ENCODE measurements at regions not wholly inside any gene's neighbourhood (a gene's known extent, or its start where the extent isn't known, plus 50 kb on each side); places are given as distances from the start of the nearest gene placed in this dataset.

DNA sequence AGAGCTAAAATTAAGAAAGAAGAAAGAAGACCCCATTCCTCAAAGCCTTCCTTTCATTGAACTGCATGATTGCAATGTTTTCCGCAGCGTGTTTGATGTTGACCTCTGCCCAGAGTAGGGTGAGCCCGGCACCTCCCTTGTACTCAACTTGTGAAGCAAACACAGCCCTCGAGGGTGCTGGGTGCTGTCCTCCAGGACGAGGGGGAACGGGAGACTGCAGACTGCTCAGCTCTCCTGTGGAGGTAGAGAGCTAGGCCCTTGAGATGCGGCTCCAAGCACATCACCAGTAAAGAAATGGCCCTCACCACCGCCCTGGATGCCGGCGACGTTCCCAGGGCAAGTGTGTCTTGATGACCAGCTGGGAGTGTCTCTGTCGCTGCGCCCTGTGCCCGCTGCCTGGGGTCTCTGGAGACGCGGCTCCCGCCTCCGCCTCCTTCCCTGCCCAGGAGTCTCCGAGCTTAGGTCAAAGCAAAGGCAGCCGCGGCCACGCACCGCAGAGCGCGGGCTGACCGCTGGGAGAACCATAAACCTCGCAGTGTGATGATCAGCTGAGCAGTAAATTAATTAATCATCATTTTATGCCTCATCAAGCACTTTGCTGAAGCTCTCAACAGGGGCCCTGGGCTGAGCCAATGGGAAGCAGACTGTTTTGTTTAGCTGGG, 108.7 kb downstream of the IRX2 start:
- Mint-ChIP-seq H3K27ac (no peak overlapping the region), H3K36me3 (no peaks in the 10 kb centered on the region), H3K9me3 (peaks cover 0 to 4% (median 3%) of the 10 kb centered on the region in 7 donors), H3K4me3 (no peak overlapping the region), H3K4me1 (no peaks in the 10 kb centered on the region), H3K27me3 (no peaks in the 10 kb centered on the region)
- DNase-seq (no peak), ATAC-seq (ENCODE audit: low read depth in 2 of 2) (no peak)

DNA sequence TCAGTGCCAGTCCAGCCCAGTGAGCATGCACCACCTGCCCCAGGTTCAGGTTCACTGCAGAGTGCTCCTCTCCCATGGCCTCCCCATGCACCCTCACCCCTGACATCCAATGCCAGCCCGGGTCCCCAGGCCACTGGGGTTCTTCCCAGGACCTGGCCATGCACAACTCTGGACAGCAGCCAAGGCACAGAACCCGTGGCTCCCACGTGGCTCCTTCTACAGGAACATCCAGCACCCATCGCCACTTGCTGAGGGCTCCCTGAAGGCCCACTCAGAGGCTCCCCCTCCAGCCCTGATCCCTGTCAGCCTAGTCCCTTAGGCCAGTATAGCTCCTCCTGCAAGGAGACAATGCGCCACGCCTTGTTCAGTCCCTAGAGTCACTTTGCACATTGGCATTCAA, 110.8 kb downstream of the IRX2 start:
- no peak for ATAC-seq (ENCODE audit: low read depth in 2 of 2)
- no peaks in the 10 kb centered on the region for H3K36me3 Mint-ChIP-seq

GRCh38 chr5:2639425-2639824, 112.1 kb downstream of the IRX2 start:
- Mint-ChIP-seq H3K27ac (no peak overlapping the region), H3K4me1 (no peaks in the 10 kb centered on the region), H3K36me3 (no peaks in the 10 kb centered on the region), H3K4me3 (no peak overlapping the region), H3K27me3 (peaks cover 0 to 5% (median 0%) of the 10 kb centered on the region in 3 donors), H3K9me3 (peaks cover 0 to 5% (median 1%) of the 10 kb centered on the region in 7 donors)
- no peak for ATAC-seq (ENCODE audit: low read depth in 2 of 2)
- no peak for DNase-seq

More for the DNA sequence above, 110.8 kb downstream of the IRX2 start:
- peaks cover 0 to 5% (median 0%) of the 10 kb centered on the region in 7 donors for H3K9me3 Mint-ChIP-seq
- no peak overlapping the region for H3K27ac Mint-ChIP-seq
- H3K27me3 Mint-ChIP-seq: peaks cover 0 to 5% (median 0%) of the 10 kb centered on the region in 3 donors
- H3K4me1 Mint-ChIP-seq: no peaks in the 10 kb centered on the region
- DNase-seq: no peak
- no peak overlapping the region for H3K4me3 Mint-ChIP-seq

GRCh38 chr5:2634399-2635176, 116.9 kb downstream of the IRX2 start:
- peaks cover 0 to 5% (median 0%) of the 10 kb centered on the region in 3 donors for H3K27me3 Mint-ChIP-seq
- DNase-seq (no peak), ATAC-seq (ENCODE audit: low read depth in 2 of 2) (no peak)
- H3K4me3 Mint-ChIP-seq: no peak overlapping the region
- H3K36me3 Mint-ChIP-seq: no peaks in the 10 kb centered on the region
- H3K9me3 Mint-ChIP-seq: peaks cover 0 to 5% (median 0%) of the 10 kb centered on the region in 7 donors
- no peak overlapping the region for H3K27ac Mint-ChIP-seq
- no peaks in the 10 kb centered on the region for H3K4me1 Mint-ChIP-seq

- Mint-ChIP-seq H3K4me1 (no peaks in the 10 kb centered on the region), H3K4me3 (no peak overlapping the region), H3K9me3 (peaks cover 0 to 5% (median 0%) of the 10 kb centered on the region in 7 donors), H3K27me3 (peaks cover 0 to 5% (median 0%) of the 10 kb centered on the region in 3 donors), H3K36me3 (no peaks in the 10 kb centered on the region), H3K27ac (no peak overlapping the region)
- ATAC-seq (ENCODE audit: low read depth in 2 of 2) (no peak), DNase-seq (no peak)
Observed at GRCh38 chr5:2633992-2634391, 117.5 kb downstream of the IRX2 start.

GRCh38 chr5:2631758-2632157, 119.7 kb downstream of the IRX2 start:
- H3K4me1 Mint-ChIP-seq: no peaks in the 10 kb centered on the region
- H3K27ac Mint-ChIP-seq: no peak overlapping the region
- H3K36me3 Mint-ChIP-seq: no peaks in the 10 kb centered on the region
- no peaks in the 10 kb centered on the region for H3K27me3 Mint-ChIP-seq
- DNase-seq (no peak), ATAC-seq (ENCODE audit: low read depth in 2 of 2) (no peak)
- peaks cover 0 to 8% (median 2%) of the 10 kb centered on the region in 7 donors for H3K9me3 Mint-ChIP-seq
- no peak overlapping the region for H3K4me3 Mint-ChIP-seq

DNA sequence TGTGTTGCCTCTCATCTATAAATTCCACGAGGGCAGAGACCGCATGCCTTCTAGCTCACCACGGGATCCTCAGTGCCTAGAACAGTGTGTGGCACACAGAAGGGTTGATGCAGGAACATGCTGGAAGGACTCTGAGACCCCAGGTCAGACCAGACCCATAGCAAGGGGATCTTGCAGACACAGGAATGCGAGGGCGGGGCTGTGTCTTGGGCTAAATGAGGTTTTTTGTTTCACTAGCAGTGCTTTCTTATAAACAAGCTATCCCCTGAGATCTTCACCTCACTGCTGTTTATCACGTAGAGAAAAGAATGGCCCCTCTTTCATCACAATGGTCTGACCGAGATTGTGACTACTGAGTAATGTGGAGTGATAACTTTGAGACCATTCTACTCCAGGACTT, 122.4 kb downstream of the IRX2 start:
- peaks cover 0 to 6% (median 2%) of the 10 kb centered on the region in 7 donors for H3K9me3 Mint-ChIP-seq
- H3K36me3 Mint-ChIP-seq: no peaks in the 10 kb centered on the region

GRCh38 chr5:2627867-2628266, 123.6 kb downstream of the IRX2 start:
- DNase-seq: no peak
- Mint-ChIP-seq H3K4me3 (no peak overlapping the region), H3K4me1 (no peaks in the 10 kb centered on the region)

More for the DNA sequence above, 122.4 kb downstream of the IRX2 start:
- H3K4me3 Mint-ChIP-seq: no peak overlapping the region
- DNase-seq: no peak
- H3K27ac Mint-ChIP-seq: no peak overlapping the region
- H3K4me1 Mint-ChIP-seq: no peaks in the 10 kb centered on the region
- H3K27me3 Mint-ChIP-seq: no peaks in the 10 kb centered on the region
- ATAC-seq (ENCODE audit: low read depth in 2 of 2): no peak

GRCh38 chr5:2626572-2626971, 124.9 kb downstream of the IRX2 start:
- H3K4me1 Mint-ChIP-seq: no peaks in the 10 kb centered on the region
- no peak overlapping the region for H3K4me3 Mint-ChIP-seq
- no peak for ATAC-seq (ENCODE audit: low read depth in 2 of 2)
- no peak overlapping the region for H3K27ac Mint-ChIP-seq
- H3K27me3 Mint-ChIP-seq: no peaks in the 10 kb centered on the region
- no peaks in the 10 kb centered on the region for H3K36me3 Mint-ChIP-seq
- no peak for DNase-seq
- H3K9me3 Mint-ChIP-seq: peaks cover 0 to 6% (median 2%) of the 10 kb centered on the region in 7 donors

More at GRCh38 chr5:2627867-2628266, 123.6 kb downstream of the IRX2 start:
- H3K27me3 Mint-ChIP-seq: no peaks in the 10 kb centered on the region
- H3K27ac Mint-ChIP-seq: no peak overlapping the region
- H3K36me3 Mint-ChIP-seq: no peaks in the 10 kb centered on the region
- no peak for ATAC-seq (ENCODE audit: low read depth in 2 of 2)
- peaks cover 0 to 6% (median 2%) of the 10 kb centered on the region in 7 donors for H3K9me3 Mint-ChIP-seq

DNA sequence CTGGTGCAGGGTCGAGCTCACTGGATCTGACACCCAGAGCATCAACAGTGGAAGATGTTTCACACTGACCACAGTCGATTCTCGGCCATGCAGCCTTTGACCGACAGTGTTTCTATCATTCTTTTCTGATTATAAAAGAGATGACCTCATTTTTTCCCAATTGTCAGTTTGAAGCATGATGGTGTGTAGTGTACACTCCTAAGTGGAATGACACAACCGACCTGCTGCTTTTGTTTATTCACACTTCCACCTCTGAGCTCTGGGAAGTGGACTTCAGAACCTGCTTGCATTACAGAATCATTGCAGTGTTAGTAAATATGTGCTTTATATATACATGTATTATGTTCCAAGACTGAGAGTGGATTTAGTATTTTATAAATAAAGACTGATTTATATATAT, 128.6 kb downstream of the IRX2 start:
- no peaks in the 10 kb centered on the region for H3K4me1 Mint-ChIP-seq
- no peaks in the 10 kb centered on the region for H3K27me3 Mint-ChIP-seq

DNA sequence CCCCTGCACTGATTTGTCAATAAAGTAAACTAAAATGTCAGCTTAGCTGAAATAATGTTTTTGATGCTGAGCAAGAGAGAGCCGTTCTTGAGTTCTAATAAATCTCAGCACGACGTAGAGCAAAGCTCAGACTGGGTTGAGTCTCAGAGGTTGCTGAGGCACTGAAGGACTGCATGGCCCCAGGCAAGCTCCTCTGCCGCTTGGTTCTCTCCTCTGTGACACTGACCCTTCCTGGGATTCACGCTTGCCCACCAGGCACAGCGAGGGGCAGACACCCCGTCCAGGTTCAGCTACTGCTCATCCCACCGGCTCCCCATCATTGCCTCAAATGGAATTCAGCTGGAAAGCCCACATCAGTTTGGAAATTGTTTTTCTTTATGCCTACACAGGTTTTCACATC, 129.8 kb downstream of the IRX2 start:
- no peaks in the 10 kb centered on the region for H3K4me1 Mint-ChIP-seq
- DNase-seq (no peak), ATAC-seq (ENCODE audit: low read depth in 2 of 2) (no peak)
- H3K9me3 Mint-ChIP-seq: peaks cover 0 to 3% (median 0%) of the 10 kb centered on the region in 7 donors
- no peaks in the 10 kb centered on the region for H3K27me3 Mint-ChIP-seq
- no peaks in the 10 kb centered on the region for H3K36me3 Mint-ChIP-seq
- no peak overlapping the region for H3K27ac Mint-ChIP-seq
- H3K4me3 Mint-ChIP-seq: no peak overlapping the region

More for the DNA sequence above, 128.6 kb downstream of the IRX2 start:
- Mint-ChIP-seq H3K27ac (no peak overlapping the region), H3K36me3 (no peaks in the 10 kb centered on the region), H3K4me3 (no peak overlapping the region), H3K9me3 (peaks cover 0 to 4% (median 0%) of the 10 kb centered on the region in 7 donors)
- DNase-seq: no peak
- no peak for ATAC-seq (ENCODE audit: low read depth in 2 of 2)

DNA sequence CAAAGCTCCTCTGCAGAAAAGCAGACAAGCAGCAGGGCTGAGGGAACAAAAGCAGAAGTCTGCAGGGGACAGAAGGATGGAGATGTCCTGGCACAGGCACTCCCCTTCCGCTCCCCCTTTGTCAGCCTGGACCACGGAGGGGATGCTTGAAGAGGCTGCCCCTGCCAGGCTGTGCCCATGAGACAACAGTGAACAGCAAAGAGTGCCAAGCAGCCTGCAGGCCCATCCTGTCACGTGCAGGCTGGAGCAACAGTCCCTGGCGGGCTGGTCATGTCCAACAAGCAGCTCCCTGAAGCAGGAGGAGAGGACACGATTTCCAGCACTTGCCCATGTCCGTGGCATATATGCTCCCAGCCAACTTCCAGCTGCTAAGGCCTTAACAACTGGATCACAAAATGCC, 132.3 kb downstream of the IRX2 start:
- Mint-ChIP-seq H3K4me1 (no peaks in the 10 kb centered on the region), H3K9me3 (peaks cover 0 to 21% (median 4%) of the 10 kb centered on the region in 7 donors), H3K27me3 (no peaks in the 10 kb centered on the region), H3K36me3 (no peaks in the 10 kb centered on the region), H3K4me3 (no peak overlapping the region), H3K27ac (no peak overlapping the region)
- no peak for DNase-seq
- no peak for ATAC-seq (ENCODE audit: low read depth in 2 of 2)

DNA sequence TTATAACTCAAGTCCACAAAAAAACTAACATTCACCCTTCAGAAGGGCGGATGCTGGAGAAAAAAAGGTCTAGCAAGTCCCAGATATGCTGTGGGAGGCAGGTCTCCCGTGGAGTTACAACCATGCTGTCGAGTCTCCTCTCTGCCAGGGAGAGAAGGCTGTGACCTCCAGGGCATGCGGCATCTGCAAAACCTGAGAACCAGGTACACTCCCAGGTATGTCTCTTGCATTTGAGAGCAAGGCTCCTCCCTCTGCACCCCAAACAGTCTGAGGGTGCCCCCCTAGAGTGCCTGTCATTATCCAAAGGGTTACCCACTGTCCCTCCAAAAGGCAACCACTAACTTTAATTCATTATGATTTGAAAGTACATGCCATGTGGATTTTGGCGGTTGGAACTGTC, 134.0 kb downstream of the IRX2 start:
- no peaks in the 10 kb centered on the region for H3K27me3 Mint-ChIP-seq
- ATAC-seq (ENCODE audit: low read depth in 2 of 2): no peak
- H3K9me3 Mint-ChIP-seq: peaks cover 0 to 22% (median 6%) of the 10 kb centered on the region in 7 donors
- H3K27ac Mint-ChIP-seq: no peak overlapping the region
- H3K4me1 Mint-ChIP-seq: no peaks in the 10 kb centered on the region
- DNase-seq: no peak
- H3K4me3 Mint-ChIP-seq: no peak overlapping the region
- H3K36me3 Mint-ChIP-seq: no peaks in the 10 kb centered on the region

GRCh38 chr5:2615917-2616316, 135.6 kb downstream of the IRX2 start:
- H3K4me1 Mint-ChIP-seq: no peaks in the 10 kb centered on the region
- no peak for ATAC-seq (ENCODE audit: low read depth in 2 of 2)

More at GRCh38 chr5:2615917-2616316, 135.6 kb downstream of the IRX2 start:
- Mint-ChIP-seq H3K4me3 (no peak overlapping the region), H3K36me3 (no peaks in the 10 kb centered on the region), H3K9me3 (peaks cover 0 to 22% (median 6%) of the 10 kb centered on the region in 7 donors), H3K27me3 (no peaks in the 10 kb centered on the region), H3K27ac (no peak overlapping the region)
- DNase-seq: no peak
